Tibial nerve (tissue), 4 donors: ENCODE measurements at regions not wholly inside any gene's neighbourhood (a gene's known extent, or its start where the extent isn't known, plus 50 kb on each side); places are given as distances from the start of the nearest gene placed in this dataset.

Experiments
- EP300 ChIP-seq, 2 donors: sonication (generic); formaldehyde crosslinking; IDR thresholded peaks; one replicate each; pipeline ENCODE4 v1.6.1; 2017; ENCODE audit warnings: antibody characterized with exemption in 2 of 2, mild to moderate bottlenecking in 1 of 2
- POLR2A ChIP-seq, 2 donors: fragments of 450-650 bp; IDR thresholded peaks; one replicate each; pipeline ENCODE4 v1.6.1; 2017; ENCODE audit warnings: antibody characterized with exemption in 2 of 2, mild to moderate bottlenecking in 2 of 2, moderate library complexity in 2 of 2
- TF ChIP-seq, protein P1 (sequence below), 5 experiments: fragments of 200-600 bp in 3 of 5; fragments of 450-650 bp in 2 of 5; sonication (generic) in 3 of 5; IDR thresholded peaks; one replicate each; pipeline ENCODE4 v1.5.1; 2016 to 2019; ENCODE audit warnings: antibody characterized with exemption in 5 of 5, mild to moderate bottlenecking in 3 of 5, moderate library complexity in 2 of 5

DNA sequence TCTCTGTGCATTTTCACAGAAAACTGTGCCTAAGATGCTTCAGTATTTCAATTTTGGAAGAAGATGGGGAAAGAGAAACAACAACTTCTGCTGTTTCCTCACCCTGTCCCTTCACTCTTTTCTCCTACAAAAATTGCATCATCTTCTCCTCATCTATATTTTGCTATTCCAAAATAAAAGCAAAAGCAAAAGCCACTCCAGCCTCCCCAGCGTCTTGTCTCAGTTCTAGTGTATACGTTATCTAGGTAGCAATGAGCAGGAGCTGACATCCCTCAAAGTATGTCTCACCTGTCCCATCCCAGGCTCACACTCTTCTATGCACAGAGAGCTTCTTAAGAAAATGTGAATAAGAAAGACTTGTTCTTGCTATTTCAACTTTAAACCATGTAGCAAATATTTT is 163.8 kb upstream of the TAB2 start:
- TF ChIP-seq POLR2A (IDR thresholded peaks at IDR 0.05) (no peak), EP300 (IDR thresholded peaks at IDR 0.05) (no peak)
- TF ChIP-seq, protein P1, sequence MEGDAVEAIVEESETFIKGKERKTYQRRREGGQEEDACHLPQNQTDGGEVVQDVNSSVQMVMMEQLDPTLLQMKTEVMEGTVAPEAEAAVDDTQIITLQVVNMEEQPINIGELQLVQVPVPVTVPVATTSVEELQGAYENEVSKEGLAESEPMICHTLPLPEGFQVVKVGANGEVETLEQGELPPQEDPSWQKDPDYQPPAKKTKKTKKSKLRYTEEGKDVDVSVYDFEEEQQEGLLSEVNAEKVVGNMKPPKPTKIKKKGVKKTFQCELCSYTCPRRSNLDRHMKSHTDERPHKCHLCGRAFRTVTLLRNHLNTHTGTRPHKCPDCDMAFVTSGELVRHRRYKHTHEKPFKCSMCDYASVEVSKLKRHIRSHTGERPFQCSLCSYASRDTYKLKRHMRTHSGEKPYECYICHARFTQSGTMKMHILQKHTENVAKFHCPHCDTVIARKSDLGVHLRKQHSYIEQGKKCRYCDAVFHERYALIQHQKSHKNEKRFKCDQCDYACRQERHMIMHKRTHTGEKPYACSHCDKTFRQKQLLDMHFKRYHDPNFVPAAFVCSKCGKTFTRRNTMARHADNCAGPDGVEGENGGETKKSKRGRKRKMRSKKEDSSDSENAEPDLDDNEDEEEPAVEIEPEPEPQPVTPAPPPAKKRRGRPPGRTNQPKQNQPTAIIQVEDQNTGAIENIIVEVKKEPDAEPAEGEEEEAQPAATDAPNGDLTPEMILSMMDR (IDR thresholded peaks at IDR 0.05), result no peak
